K562 (cell line): ENCODE measurements at regions not wholly inside any gene's neighbourhood (a gene's known extent, or its start where the extent isn't known, plus 50 kb on each side); places are given as distances from the start of the nearest gene placed in this dataset.

Experiments used
- ATAC-seq: fragments of 200-7000 bp; cut with Tn5 transposase; 3 replicates; pipeline ENCODE4 v1.9.1; 2020; ENCODE audit warnings: moderate library complexity
- BruUV-seq: library from RNA; stranded (reverse); fragments of 400-500 nt; replicated peaks from 2 replicates; lab custom pipeline; 2021; lab: Mats Ljungman, UMichigan
- CTCF ChIA-PET: fragments of 300-600 bp; formaldehyde crosslinking; extraction: SDS; loops from one replicate; lab custom pipeline; 2021; ENCODE audit warnings: low intra/inter-chr PET ratio; lab: Yijun Ruan, JAX
- POLR2A ChIA-PET: fragments of 300-600, 350-650 bp; sonication (Branson Sonifier 250); formaldehyde crosslinking; extraction: SDS; loops from one replicate; lab custom pipeline; 2021; ENCODE audit warnings: antibody characterized with exemption, inconsistent platforms; lab: Yijun Ruan, JAX
- DNase-seq, 4 experiments: peaks; one replicate each; pipeline versions ENCODE4 v3.0.0 to v3.0.0-alpha.2; 2011 to 2018; ENCODE audit warnings: low spot score in 3 of 4, mixed read lengths in 3 of 4; ENCODE audit errors: extremely low read depth in 1 of 4
- FAIRE-seq: peaks from 2 replicates; lab custom pipeline; 2011; peaks lifted over from hg19 to GRCh38; lab: Jason Lieb, UNC
- H2AFZ ChIP-seq: 2 replicates; pipeline ENCODE4 v1.6.0; 2011; ENCODE audit warnings: low read depth, low read length, control low read depth, inconsistent platforms
- H3K27ac ChIP-seq: fragments of 200-600 bp; 3 replicates; pipeline ENCODE4 v1.8.0; 2011; ENCODE audit warnings: low read depth, mild to moderate bottlenecking, control low read depth, inconsistent platforms, low read length, moderate library complexity, mixed read lengths; ENCODE audit errors: extremely low read depth
- H3K27me3 ChIP-seq, 2 experiments: fragments of 300-600 bp in 1 of 2; 2 replicates in 1 of 2; 3 replicates in 1 of 2; pipeline versions ENCODE4 v1.6.0 to v1.8.0; 2011; ENCODE audit warnings: inconsistent platforms in 2 of 2, low read length in 2 of 2, mild to moderate bottlenecking in 1 of 2, mixed read lengths in 1 of 2, moderate library complexity in 1 of 2; ENCODE audit not compliant: control insufficient read depth in 2 of 2, insufficient read depth in 2 of 2
- H3K36me3 ChIP-seq: fragments of 300-600 bp; 3 replicates; pipeline ENCODE4 v1.8.0; 2011; ENCODE audit warnings: mild to moderate bottlenecking, low read length, inconsistent platforms; ENCODE audit not compliant: control insufficient read depth, insufficient read depth
- H3K4me1 ChIP-seq, 2 experiments: fragments of 200-600 bp in 1 of 2; replicated peaks in 1 of 2; 2 replicates in 1 of 2; 3 replicates in 1 of 2; pipeline versions ENCODE4 v1.5.1 to v1.8.0; 2011; ENCODE audit warnings: inconsistent platforms in 2 of 2, low read length in 2 of 2, mild to moderate bottlenecking in 1 of 2, mixed read lengths in 1 of 2, moderate library complexity in 1 of 2; ENCODE audit not compliant: control insufficient read depth in 2 of 2, insufficient read depth in 2 of 2
- H3K4me2 ChIP-seq: 2 replicates; pipeline ENCODE4 v1.6.1; 2011; ENCODE audit warnings: low read length, control low read depth, inconsistent platforms, mixed read lengths; ENCODE audit not compliant: insufficient read depth
- H3K4me3 ChIP-seq: fragments of 200-600 bp; sonication (generic), shearing (Covaris generic); 2 replicates; pipeline ENCODE4 v1.5.1; 2016; ENCODE audit warnings: control low read depth, inconsistent platforms
- H3K79me2 ChIP-seq: fragments of 200-600 bp; 3 replicates; pipeline ENCODE4 v1.8.0; 2011; ENCODE audit warnings: low read length, inconsistent platforms; ENCODE audit not compliant: control insufficient read depth, insufficient read depth
- H3K9ac ChIP-seq, 2 experiments: 2 replicates each; pipeline versions ENCODE4 v1.6.0 to v1.6.1; 2011; ENCODE audit warnings: low read depth in 2 of 2, low read length in 2 of 2, control low read depth in 1 of 2, inconsistent platforms in 1 of 2, mild to moderate bottlenecking in 1 of 2, mixed read lengths in 1 of 2; ENCODE audit not compliant: insufficient read depth in 1 of 2
- H3K9me1 ChIP-seq: one replicate; pipeline ENCODE4 v1.6.0; 2011; ENCODE audit warnings: inconsistent platforms, mild to moderate bottlenecking, low read length, moderate library complexity; ENCODE audit not compliant: control insufficient read depth, insufficient read depth
- H3K9me3 ChIP-seq: replicated peaks from 2 replicates; pipeline ENCODE4 v1.5.1; 2011; ENCODE audit warnings: low read depth, low read length, inconsistent platforms; ENCODE audit not compliant: control insufficient read depth, insufficient read depth
- H4K20me1 ChIP-seq: replicated peaks from 2 replicates; pipeline ENCODE4 v1.6.1; 2011; ENCODE audit warnings: low read length, inconsistent platforms, mixed read lengths; ENCODE audit not compliant: control insufficient read depth, insufficient read depth
- CBFA2T3 ChIP-seq: fragments of 450-650 bp; IDR thresholded peaks from 2 replicates; pipeline ENCODE4 v1.6.1; 2017
- PCBP2 ChIP-seq: fragments of 200-400 bp; formaldehyde crosslinking; IDR thresholded peaks from 2 replicates; pipeline ENCODE4 v1.6.1; 2018; ENCODE audit warnings: low read length, low read depth, mild to moderate bottlenecking, moderate library complexity; ENCODE audit not compliant: poor library complexity, severe bottlenecking
- RBBP5 ChIP-seq: fragments of 200-600 bp; sonication (generic); IDR thresholded peaks from 2 replicates; pipeline ENCODE4 v1.6.1; 2012; ENCODE audit warnings: borderline replicate concordance, mild to moderate bottlenecking, low read length, control low read depth, inconsistent platforms; ENCODE audit not compliant: insufficient read depth, poor library complexity, severe bottlenecking
- TAF7 ChIP-seq: fragments of 450-650 bp; IDR thresholded peaks from 2 replicates; pipeline ENCODE4 v1.6.1; 2016; ENCODE audit warnings: missing genetic modification characterization, missing compliant biosample characterization
- WGBS: fragments of 100-300 bp; shearing (Covaris generic); methylation state at CpG from one replicate; pipeline ENCODE4 v1.1.6; 2016; ENCODE audit warnings: low coverage, mixed read lengths; ENCODE audit not compliant: insufficient coverage; ENCODE audit errors: missing lambda C conversion rate; 5-methylcytosine and 5-hydroxymethylcytosine counted together
- in situ Hi-C: fragments of 300-500 bp; cut with MboI; formaldehyde crosslinking; loops from 4 replicates; pipeline ENCODE4 v1.15.0; 2018; ENCODE audit warnings: inconsistent platforms, mixed read lengths
- intact Hi-C: fragments of 100-400 bp; cut with micrococcal nuclease; formaldehyde crosslinking; loops from 2 replicates; pipeline ENCODE4 v1.14.2; 2022

DNA sequence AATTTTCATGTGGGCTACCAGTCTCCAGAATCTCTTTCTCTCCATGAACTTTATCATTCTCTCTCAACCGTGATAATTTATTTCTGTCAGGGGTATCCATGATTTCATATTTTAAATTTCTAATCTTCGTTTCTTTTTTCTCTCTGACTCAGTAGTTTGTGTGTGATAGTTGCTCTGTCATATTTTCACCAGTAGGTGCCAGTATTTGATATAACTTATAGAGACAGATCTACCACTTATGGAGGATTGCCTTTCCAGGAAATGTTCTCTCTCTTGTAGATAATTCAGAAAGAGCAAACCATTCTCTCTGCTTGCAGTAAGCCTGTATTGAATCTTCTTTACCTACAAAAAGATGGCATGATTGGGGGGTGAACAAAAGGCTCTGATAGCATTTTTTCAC, 79.3 kb upstream of the DYNLT3 start (continued):
- no peak for TF ChIP-seq TAF7 (tag)

DNA sequence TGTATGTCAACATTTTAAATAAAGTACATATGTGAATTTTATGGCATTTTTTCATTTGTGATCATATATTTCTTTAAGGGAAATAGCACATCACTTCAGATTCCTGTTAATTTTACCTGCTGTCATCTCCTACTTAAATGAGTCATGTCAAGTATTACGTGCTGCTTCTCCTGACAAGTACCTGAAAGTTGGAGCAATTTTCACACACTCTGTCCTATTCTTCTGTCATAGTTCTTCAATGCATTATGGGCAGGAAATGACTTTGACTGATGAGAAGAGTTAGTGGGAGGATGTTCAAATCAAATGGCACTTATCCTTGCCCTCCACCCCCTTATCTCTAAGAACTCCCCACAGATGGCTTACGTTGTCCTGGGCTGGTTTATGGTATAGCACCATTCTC, 64.2 kb upstream of the SYTL5 start:
- TF ChIP-seq RBBP5 (no peak), PCBP2 (no peak), CBFA2T3 (peak; percentile 39; the same call in 1 of the 2 replicates)

More for the DNA sequence above, 64.2 kb upstream of the SYTL5 start:
- WGBS, result 4% methylated on average over 2 of the region's 2 CpGs
- Histone ChIP-seq H3K36me3 (no peaks in the 10 kb centered on the region), H3K4me1 (no peaks in the 10 kb centered on the region), H3K4me2 (no peak overlapping the region), H3K27ac (no peak overlapping the region), H3K9me1 (no peaks in the 10 kb centered on the region), H3K4me3 (no peak overlapping the region), H2AFZ (no peak overlapping the region), H4K20me1 (no peaks in the 10 kb centered on the region), H3K27me3 (no peaks in the 10 kb centered on the region), H3K9me3 (no peaks in the 10 kb centered on the region), H3K79me2 (no peaks in the 10 kb centered on the region), H3K9ac (no peak overlapping the region)
- in situ Hi-C loops, result no loop called here
- POLR2A ChIA-PET, result no interaction called here
- CTCF ChIA-PET, result no interaction called here
- intact Hi-C loops, result no loop called here
- ATAC-seq (no peak), FAIRE-seq (no peak), DNase-seq (peak in 2 of 4 experiments; percentile 1 to 4)
- BruUV-seq, result no TSS peak
